ENCODE measurements at regions not wholly inside any gene's neighbourhood (a gene's known extent, or its start where the extent isn't known, plus 50 kb on each side); places are given as distances from the start of the nearest gene placed in this dataset.

- TF ChIP-seq CTCF (IDR thresholded peaks at IDR 0.05; ENCODE audit: low read depth, low read length) = no peak
Observed at GRCh38 chr5:106088462-106088861, 1582.3 kb downstream of the EFNA5 start.

DNA sequence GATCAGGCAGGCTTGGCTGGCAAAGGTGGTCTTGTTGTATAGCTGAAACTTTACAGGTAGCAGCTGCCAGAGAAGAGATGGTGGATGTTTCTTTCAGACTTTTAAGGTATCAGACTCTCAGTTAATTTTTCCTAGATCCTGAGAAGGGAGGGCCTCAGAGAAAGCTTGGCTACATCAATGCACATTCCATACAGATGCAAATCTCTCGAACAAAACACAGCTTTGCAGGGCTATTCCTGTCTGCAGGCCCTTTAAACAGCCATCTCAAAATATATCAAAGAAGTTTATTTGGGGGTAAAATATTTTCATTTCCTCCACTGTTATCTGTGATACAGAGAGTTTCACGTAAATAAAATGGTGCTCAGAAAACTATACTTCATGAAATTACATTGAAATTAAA, 1584.4 kb downstream of the EFNA5 start:
- Histone ChIP-seq H3K27ac (no peak overlapping the region), H3K27me3 (no peaks in the 10 kb centered on the region), H3K4me3 (no peak overlapping the region), H3K36me3 (no peaks in the 10 kb centered on the region), H3K4me1 (ENCODE audit: low read depth) (no peaks in the 10 kb centered on the region), H3K9me3 (ENCODE audit: low read depth) (no peaks in the 10 kb centered on the region)
- no peak for DNase-seq (ENCODE audit: low read depth in 1 of 2, low spot score in 1 of 2)
- TF ChIP-seq CTCF (IDR thresholded peaks at IDR 0.05; ENCODE audit: low read depth, low read length) = no peak

More at GRCh38 chr5:106088462-106088861, 1582.3 kb downstream of the EFNA5 start:
- no peak for DNase-seq (ENCODE audit: low read depth in 1 of 2, low spot score in 1 of 2)
- Histone ChIP-seq H3K27ac (no peak overlapping the region), H3K4me3 (no peak overlapping the region), H3K4me1 (ENCODE audit: low read depth) (no peaks in the 10 kb centered on the region), H3K27me3 (no peaks in the 10 kb centered on the region), H3K36me3 (no peaks in the 10 kb centered on the region), H3K9me3 (ENCODE audit: low read depth) (no peaks in the 10 kb centered on the region)

DNA sequence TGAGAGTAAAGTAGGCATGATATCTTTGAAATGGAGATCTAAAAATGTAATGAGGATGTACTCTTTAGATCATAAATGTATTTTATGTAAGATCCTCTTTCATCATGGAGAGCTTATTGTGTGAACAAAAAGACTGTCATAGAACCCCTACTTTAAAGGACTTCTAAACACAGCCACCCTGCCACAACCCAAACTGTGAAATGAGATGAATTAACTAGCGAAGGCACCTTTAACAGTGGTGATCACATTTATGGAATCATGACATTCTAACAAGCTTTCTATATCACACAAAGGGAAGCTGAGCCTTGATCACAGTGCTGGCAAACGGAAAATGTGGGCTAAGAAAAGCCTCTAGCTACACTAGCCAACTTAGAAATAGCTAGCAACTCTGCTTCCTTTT, 1585.2 kb downstream of the EFNA5 start:
- no peak overlapping the region for H3K4me3 ChIP-seq
- H3K27ac ChIP-seq = no peak overlapping the region
- no peaks in the 10 kb centered on the region for H3K36me3 ChIP-seq
- H3K27me3 ChIP-seq = no peaks in the 10 kb centered on the region
- DNase-seq (ENCODE audit: low read depth in 1 of 2, low spot score in 1 of 2) = no peak
- peaks cover 4% of the 10 kb centered on the region for H3K4me1 ChIP-seq (ENCODE audit: low read depth)
- TF ChIP-seq CTCF (IDR thresholded peaks at IDR 0.05; ENCODE audit: low read depth, low read length) = no peak
- H3K9me3 ChIP-seq (ENCODE audit: low read depth) = no peaks in the 10 kb centered on the region

DNA sequence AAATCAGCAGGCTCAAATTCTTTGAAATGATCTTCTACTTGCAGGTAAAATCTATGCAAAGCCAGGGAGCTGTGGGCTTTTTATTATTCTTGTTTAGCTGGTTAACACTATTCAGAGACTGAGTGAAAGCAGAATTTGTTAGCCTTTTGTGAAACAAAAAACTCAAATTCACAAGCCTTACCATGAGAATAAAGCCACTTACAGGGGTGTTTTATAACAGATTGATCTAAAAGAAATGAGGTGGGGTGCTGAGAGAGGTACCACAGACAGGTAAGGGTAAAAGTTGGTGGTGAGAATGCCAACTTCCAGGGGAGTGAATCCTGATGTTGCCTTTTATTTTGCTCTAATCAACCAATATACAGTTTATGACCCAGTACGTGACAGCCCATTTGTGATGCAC, 1585.6 kb downstream of the EFNA5 start:
- H3K27me3 ChIP-seq = no peaks in the 10 kb centered on the region
- TF ChIP-seq CTCF (IDR thresholded peaks at IDR 0.05; ENCODE audit: low read depth, low read length) = no peak
- peaks cover 7% of the 10 kb centered on the region for H3K4me1 ChIP-seq (ENCODE audit: low read depth)
- H3K9me3 ChIP-seq (ENCODE audit: low read depth) = no peaks in the 10 kb centered on the region
- no peak for DNase-seq (ENCODE audit: low read depth in 1 of 2, low spot score in 1 of 2)
- no peak overlapping the region for H3K4me3 ChIP-seq
- H3K36me3 ChIP-seq = no peaks in the 10 kb centered on the region
- no peak overlapping the region for H3K27ac ChIP-seq

- Histone ChIP-seq H3K9me3 (ENCODE audit: low read depth) (no peaks in the 10 kb centered on the region), H3K4me3 (no peak overlapping the region), H3K4me1 (ENCODE audit: low read depth) (peaks cover 7% of the 10 kb centered on the region), H3K27me3 (no peaks in the 10 kb centered on the region), H3K36me3 (no peaks in the 10 kb centered on the region), H3K27ac (no peak overlapping the region)
- no peak for TF ChIP-seq CTCF (IDR thresholded peaks at IDR 0.05; ENCODE audit: low read depth, low read length)
- no peak for DNase-seq (ENCODE audit: low read depth in 1 of 2, low spot score in 1 of 2)
Observed at GRCh38 chr5:106080535-106080934, 1590.2 kb downstream of the EFNA5 start.

- TF ChIP-seq CTCF (IDR thresholded peaks at IDR 0.05; ENCODE audit: low read depth, low read length) = no peak
- no peak overlapping the region for H3K4me3 ChIP-seq
- no peak overlapping the region for H3K27ac ChIP-seq
- no peak for DNase-seq (ENCODE audit: low read depth in 1 of 2, low spot score in 1 of 2)
- no peaks in the 10 kb centered on the region for H3K27me3 ChIP-seq
- no peaks in the 10 kb centered on the region for H3K36me3 ChIP-seq
- peaks cover 8% of the 10 kb centered on the region for H3K4me1 ChIP-seq (ENCODE audit: low read depth)
- H3K9me3 ChIP-seq (ENCODE audit: low read depth) = no peaks in the 10 kb centered on the region
Observed at GRCh38 chr5:106076655-106077054, 1594.1 kb downstream of the EFNA5 start.
